COLO668 (cell line): ENCODE measurements at regions not wholly inside any gene's neighbourhood (a gene's known extent, or its start where the extent isn't known, plus 50 kb on each side); places are given as distances from the start of the nearest gene placed in this dataset.
A peak's percentile ranks its signal among the peaks of the same experiment; 100 is the strongest.

ENCODE experiments used
- DNase-seq: peaks from one replicate; lab custom pipeline; 2025; ENCODE audit not compliant: unreplicated experiment; lab: John Stamatoyannopoulos, UW

DNA sequence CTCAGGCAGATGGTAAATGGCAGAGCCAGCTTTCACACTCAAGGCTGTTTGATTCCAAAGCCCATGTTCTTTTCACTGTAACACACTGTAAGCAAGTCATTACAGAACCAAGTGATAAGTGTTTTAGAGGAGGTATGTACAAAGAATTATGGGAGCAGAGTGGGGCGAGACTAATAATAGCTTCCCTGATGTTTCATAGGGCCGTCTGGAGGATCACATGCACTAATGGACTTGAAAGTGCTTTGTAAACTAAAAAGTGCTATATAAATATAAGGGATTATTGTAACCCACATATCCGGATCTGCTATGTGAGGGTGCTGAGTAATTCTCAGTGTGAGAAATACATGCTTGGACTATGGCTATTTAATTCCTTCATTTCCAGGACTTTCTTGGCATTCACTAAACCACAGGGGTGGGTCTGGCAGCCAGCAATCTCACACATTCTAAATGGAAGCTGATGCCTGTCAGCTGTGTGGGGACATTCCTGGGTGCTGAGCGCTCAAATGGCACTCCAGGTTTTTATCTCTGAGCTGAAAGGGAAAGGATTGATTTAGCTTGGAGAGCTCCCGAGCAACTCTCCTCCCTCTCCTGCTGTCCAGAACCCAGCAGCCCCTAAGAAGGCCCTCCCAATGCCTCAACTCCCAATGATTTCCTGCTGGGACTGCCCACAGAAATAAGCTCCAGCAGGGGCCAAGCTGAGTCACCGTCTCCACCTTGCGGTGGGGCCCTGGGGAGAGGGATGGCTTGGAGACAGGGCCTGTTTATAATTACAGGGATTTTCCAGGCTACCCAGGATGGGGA is 222.8 kb downstream of the SOX11 start:
- DNase-seq = peak; percentile 43

DNA sequence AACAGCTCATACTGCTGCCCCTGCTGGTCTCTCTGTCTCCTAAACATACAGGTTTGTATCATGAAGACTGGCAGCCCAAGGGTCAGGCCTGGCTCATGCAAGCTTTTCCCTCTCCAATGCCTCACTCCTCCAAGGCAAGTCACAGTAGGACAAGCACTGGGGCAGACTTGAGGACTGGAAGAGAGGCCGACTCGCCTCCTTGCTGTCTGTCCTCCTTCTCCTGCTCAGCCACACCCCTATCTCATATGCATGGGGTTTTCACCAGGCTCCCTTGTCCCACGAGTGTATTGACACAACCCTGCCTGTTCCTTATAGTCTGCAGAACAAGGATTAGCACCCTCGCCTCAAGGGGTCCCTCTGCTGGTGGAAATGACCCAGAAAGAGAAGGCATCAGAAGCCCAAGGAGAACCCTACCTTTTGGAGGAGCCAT is 223.7 kb downstream of the SOX11 start:
- DNase-seq = peak; percentile 63

DNA sequence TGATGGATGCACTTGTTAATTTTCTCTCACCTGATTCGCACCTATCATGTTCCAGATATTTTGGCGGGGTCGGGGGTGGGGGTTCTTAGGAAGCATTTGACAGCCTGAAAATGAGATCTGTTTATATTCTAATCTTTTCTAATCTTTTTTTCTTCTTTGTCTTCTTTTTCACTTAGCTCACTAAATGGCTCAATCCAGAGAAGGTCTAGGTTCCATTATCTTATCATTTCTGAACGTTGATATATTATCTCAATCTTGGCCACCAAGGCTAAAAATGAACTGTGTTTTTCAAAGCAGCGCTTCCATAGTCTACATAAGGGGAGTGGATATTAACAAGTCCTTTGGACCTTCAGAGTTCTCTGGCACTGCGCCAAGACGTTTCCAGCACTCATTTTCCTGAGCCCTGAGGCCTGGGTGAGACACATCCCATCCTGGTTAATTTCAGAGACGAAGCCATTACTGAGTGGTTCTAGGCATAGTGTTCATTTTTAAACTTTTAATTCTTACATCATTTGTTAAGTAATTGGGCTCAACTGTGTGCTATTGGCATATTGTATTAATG is 229.0 kb downstream of the SOX11 start:
- DNase-seq = peak; percentile 29

DNA sequence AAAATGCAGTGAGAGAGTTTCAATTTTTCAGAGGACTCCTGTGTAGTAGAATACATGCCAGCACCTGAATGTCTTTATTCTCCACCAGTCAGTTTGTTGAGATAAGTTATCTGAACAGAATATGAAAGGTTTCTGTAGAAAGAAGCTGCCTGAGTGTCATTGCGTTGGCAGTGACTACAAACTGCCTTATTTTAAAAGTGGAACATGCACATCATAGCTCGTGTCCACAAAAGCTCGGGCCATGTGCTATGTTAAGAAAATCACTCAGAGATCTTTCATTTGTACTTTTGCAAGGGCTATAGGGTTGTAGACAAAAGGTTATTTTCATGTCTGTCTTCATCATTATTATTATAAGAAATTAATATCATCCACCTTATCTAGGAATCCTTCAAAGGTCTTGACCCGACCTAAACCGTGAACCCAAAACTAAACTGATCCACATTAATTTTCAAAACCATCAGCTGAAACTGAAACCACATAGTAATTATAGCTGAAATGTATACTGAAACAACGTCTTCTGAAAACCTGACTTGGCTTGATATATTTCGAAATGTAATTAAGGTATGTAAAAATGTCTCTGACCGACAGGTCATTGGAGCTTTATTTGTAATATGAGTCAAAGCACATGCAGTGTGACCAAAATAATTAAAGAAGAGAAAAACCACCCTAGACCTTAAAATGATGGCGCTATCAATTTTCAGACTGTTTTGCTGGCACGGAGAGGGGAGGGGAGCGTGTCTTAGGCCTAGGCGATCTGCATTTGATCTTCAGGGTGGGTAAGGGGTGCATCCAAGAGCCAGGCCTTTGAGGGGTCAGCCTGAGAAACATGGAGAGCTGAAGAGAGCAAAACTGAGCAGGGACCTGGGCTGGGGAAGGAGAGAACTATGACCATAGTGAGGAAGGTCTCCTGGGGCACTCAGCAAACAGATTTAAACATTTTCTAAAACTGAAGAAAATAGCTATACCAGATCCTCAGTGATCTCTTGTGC is 232.1 kb downstream of the SOX11 start:
- DNase-seq = no peak

DNA sequence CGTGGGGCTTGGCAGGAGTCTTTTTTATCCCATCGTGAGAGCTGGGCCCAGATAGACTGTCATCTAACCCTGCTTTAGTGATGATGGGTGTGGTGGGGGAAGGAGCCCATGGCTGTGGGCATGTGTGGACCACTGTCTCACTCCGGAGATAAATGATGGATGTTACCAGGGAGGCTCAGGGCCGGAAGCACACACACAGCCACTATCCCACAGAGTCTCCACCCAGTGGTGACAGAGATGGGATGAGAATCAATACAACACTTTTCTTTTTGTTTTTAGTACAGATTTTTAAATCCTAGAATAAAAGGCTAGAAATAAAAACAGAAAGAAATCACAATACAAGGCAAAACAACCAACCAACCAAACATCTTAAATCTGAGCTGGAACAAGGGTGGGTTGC is 233.4 kb downstream of the SOX11 start:
- DNase-seq = no peak

DNA sequence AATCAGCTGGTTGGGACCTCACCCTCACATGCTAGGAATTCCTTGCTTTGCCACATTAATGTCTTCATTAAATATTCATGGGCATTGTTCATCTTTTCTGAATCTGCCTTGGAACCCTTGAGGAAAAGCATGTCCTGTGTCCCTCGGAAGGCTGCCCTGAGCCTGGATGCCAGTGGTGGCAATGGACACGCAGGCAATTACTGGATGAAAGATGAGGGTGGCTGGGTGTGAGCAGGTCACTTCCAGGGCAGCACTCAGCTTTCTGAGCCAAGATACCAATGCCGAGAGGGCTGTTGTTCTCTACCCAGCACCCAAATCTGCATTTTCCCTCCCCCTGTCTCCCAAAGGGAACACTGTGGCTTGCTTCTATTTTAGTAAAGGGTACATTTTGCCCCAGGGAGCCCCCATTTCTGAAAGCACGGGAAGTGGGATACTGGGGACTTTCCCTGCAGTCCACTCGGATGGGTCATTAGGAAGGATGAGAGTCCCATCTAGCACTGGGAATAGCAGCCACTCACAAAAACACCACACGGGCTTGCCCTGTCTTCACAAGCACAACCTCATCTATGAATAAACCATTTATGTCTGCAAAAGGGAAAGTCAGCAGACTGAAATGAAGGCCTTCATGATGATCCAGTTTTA is 234.8 kb downstream of the SOX11 start:
- no peak for DNase-seq

DNA sequence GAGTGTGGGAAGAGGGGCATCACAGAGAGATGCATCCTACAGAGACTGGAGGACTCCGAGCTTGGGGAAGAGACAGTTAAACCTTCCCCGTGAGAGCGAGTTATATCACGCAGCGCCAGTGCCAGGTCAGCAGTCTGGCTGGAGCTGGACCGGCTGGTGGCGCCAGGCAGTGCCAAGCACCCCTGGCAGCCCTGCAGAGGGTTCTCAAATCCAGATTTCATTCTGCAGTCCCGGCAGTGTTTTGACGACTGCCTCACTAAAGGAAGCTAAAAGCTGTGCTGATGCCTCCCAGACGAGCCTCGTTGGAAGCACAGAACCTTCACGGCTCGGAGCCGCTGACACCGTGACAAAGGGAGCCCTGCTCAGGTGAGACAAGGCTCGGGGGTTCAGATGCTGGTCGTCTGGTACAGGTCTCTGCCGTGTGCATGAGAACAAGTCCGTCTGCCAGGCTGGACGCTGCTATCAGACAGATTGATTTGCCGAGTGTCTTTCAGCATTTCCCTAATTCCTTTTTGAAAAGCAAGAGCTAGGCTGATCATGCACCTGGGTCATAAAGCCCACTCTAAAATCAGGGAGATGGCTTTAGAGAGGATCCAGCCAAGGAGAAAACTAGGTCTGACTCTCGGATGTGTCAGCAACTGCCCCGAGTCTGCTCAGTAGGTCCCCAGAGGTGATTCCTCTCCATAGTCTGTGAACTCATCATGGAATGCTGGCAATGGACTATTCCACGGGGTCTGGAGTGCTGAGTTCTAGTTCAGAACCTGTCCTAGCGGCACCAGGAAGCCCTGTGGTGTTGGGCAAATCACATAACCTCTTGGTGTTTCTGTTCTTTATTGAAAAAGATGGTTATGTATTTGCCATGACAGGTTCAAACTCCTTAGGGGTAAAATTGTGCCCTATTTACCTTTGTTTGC is 240.6 kb downstream of the SOX11 start:
- no peak for DNase-seq

DNA sequence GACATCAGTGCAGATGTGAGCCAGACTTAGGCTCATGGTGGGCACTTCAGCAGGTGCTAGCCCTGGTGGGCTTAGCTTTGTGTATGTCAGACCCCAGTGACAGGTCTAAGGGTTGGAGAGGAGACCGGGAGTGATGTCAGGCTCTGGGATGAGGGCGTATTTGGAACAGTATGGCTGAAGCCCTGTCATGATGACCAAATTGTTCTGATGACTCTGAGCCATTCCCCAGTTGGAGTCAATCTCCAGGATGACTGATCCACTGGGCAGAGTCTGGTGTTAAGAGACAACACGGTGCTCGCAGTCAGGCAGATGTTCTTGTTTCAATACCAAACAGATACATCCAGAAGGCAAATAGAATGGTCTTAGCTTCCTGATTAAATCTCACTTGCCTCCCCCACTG is 241.5 kb downstream of the SOX11 start:
- DNase-seq = no peak

DNA sequence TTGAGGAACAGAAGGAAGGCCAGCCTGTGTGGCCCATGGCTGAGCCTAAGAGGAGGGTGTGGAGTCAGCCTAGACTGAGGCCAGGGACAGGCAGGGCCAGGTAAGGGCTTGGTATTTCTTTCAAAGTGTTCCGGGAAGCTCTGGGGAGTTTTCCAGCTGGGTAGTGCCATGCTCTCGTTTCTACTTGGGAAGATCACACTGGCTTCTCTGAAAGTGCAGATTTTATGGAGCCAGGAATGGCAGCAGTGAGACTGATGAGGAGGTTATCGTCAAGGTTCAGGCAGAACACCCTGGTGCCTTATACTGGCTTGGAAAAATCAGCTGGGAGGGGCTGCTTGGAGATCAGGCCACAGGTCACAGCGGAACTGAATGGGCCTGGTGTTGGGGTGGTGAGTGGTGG is 245.1 kb downstream of the SOX11 start:
- DNase-seq = no peak

DNA sequence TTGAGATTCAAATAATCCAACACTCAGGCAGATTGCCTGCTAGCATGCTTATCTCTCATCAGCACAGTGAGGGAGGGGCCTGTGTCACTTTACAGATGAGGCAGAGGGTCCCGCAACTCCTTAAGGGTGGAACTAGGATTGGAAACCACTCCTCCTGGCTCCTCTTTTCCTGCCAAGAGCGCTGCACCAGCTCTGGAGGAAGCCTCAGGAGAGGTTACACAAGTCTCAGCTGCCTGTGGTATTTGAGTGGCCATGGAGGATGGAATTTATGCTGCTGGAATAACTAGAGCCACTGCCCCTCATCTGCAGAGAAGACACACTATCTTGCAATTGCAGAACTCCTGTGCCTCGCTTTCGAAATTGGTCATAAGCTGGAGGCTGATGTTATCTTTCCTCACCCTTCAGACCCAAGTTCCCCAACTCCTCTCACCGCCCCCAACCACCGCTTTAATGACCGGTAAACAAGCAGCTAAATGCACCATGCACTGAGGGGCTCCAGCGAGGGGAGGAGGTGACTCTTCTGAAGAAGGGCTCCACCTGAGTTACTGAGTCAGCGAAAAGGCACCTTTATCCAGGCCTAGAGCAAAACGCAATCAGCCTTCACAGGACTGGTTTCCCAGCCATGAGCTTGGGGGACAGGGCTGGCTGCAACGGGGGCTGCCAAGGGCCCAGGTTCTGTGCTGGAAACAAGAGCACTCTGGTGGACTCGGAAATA is 245.8 kb downstream of the SOX11 start:
- no peak for DNase-seq

DNA sequence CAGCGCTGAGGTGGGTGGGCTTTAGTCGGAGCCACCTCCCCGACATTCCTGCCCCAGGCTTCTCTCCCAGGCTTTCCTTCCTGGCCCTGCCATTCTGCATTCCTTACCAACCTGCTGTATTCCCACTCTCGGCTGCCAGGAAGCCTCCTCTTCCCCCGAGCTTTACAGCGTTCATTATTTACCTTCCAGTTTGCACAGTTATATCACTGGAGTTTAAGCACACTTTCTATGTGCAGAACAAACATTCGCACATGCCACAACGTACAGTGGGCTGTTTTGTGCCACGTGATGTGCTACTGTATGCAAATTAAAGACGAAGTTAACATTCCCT is 246.3 kb downstream of the SOX11 start:
- DNase-seq = peak; percentile 20

DNA sequence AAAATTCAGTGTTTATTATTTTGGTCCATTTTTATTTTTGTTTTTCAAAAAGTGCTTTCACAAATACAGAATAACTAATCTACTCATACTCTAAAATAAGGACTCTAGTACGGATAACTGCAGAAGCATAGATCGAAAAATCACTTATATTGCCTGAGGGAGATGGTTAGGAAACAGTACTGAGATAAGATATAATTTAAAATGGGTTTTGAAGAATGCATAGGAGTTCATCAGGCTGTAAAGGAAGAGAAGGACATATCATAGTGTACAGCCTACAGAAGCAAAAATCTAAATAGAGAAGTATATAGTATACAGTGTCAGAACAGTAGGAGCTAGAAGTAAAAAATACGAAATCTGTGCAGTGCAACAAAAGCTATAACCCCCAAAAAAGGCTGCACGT is 247.4 kb downstream of the SOX11 start:
- no peak for DNase-seq

DNA sequence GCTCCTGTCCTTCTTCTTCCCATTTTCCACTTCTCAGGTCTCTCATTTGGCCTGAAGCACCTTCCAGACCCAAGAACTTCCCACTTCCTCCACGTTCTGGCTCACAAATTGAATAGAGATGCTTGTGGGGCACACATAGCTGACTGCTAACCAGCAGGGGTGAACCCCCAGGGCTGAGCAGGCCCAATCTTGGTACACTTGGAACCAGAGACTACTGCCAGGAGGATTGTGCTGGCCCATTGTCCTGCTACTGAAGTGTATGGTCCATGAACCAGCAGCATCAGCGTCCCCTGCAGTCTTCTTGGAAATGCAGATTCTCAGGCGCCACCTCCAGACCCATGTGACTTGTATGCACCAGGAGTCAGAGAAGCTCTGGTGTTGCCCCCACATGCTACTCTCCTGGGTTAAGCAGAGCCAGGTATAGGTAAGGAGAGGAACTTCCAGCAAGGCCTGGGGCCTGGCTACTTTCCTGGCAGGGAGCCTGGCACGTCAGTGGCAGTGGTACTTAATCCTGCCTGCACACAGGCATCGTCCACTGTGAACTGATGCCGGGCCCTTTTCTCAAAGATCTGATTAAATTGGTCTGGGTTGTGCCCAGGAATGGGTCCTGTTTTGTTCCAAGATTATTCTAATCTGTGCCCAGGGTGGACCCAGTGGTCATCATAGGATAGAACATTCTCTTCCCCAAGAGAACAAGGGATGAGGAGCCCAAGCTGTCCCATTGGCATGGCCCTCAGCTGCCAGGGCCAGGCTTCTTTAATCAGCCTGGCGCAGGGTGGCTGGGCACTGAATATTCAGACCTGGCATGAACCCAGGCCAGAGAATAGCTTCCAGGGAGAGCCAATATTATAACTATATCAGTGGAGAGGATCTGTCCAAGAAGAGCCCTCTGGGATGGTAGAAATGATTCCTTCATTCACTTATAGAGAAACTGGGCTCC is 248.7 kb downstream of the SOX11 start:
- DNase-seq = no peak

DNA sequence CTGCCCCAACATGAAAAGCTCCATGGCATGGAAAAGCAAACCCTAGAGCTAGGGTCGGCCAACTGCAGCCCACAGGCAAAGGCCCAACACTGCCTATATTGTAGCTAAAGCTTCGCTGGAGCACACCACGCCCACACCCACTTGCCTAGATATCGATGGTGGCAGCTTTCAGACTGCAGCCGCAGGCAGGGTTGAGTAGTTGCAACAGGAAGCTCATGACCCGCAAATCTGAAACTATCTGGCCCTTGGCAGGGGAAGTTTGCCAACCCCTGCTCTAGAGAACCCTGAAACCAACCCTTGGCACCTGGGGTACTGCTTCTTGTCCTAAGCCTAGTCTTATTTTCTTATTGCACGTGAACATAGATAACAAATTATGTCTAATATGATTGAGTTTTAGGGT is 250.0 kb downstream of the SOX11 start:
- DNase-seq = no peak

DNA sequence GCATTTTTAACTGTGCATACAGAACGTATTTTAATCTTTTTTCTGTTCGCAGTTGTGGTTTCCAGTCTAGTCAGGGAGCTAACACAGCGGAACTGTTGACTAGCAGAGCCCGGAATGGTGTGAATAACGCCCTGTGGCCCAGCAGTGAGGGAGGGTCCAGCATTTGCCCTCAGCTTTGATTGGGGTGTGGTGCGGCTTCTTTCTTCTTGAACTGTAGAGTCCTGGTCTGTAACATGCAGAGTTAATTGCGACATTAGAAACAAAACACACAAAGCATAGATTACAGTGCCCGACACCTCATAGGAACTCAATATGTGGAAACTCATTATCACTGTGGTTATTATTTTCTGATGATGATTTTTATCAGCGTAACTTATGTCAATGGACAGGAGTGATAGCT is 253.6 kb downstream of the SOX11 start:
- no peak for DNase-seq

DNA sequence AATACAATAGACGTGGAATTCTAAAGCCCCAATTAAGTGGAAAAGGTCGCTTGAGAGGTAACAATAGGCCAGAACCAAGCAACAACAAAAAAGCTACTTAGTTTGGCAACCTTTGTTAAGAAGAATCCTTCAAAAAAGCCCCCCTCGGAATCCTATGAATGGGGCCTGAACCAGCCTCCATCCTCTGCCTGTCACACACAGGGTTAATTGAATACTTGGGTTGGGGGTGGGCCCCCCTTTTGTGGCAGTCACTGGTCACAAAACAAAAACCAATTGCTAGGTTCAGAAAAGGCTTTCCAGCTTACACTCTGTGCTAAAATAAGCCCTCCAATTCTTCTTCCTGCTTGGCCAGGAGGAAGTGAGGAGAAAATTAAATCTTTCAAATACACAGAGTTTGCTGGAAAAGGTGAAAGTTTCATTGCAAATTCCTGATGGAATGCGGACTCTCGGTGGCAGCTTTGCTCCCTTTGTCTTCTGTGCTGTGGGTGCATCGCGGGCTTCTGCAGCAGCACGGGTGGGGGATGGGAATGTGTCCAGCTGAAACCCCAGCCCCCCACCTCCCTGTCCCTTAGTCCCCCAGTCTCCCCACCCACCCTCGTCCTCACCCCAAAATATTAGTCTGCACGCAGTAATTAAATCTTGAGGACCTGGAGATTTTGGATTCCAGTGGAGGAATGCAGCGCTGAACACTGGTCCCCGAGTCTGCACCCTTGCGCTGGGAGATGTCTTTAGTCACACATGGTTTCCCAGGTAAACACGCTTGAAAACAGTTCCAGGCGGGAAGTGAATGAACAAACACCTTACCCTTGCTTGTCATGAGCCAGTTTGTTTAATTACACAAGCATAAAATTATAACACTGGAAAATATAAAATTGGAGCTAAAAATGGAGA is 254.3 kb downstream of the SOX11 start:
- DNase-seq = no peak

DNA sequence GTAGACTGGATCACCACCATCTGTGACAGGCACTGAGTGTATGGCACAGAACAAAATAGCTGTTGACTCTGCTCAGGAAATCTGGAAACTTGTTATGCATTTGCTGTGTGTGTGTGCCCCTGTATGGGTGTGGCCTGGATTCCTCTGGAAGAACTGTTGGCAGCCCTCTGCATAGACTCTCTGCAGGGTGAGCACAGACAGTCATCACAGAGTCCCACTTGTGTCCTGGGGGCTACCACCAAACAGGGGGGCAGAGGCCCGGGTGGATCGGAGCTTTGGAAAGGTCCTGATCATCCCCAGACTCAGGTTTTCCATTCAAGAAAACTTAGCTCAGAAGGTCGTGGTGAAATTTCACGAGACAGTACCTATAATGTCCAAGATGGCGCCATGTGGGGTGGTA is 258.6 kb downstream of the SOX11 start:
- DNase-seq = no peak

DNA sequence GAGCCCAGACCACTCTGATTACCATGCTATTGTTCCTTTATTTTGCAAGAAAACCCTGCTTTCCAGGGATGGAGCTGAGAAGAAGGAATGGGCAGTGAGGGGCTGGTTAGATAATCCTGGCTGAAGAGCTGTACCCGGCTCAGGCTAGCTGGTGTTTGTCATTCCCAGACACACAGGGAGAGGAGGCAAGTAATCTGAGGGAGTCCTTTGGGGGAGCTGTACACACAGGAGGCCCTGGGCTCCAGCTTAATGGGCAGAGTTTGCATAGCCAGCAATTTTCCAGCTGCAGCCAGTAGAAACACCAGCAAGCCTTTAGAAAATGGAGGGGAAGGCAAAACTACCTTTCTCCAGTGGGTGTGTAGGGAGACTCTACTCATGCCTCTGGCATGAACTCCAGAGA is 259.3 kb downstream of the SOX11 start:
- DNase-seq = no peak
